D341Med (cell line): ENCODE measurements at regions not wholly inside any gene's neighbourhood (a gene's known extent, or its start where the extent isn't known, plus 50 kb on each side); places are given as distances from the start of the nearest gene placed in this dataset.

Source experiments
- DNase-seq: peaks from one replicate; pipeline ENCODE4 v3.0.0; 2012; ENCODE audit warnings: low spot score

GRCh38 chr14:97723819-97724218 lies 926.6 kb downstream of the VRK1 start:
- DNase-seq, result no peak

DNA sequence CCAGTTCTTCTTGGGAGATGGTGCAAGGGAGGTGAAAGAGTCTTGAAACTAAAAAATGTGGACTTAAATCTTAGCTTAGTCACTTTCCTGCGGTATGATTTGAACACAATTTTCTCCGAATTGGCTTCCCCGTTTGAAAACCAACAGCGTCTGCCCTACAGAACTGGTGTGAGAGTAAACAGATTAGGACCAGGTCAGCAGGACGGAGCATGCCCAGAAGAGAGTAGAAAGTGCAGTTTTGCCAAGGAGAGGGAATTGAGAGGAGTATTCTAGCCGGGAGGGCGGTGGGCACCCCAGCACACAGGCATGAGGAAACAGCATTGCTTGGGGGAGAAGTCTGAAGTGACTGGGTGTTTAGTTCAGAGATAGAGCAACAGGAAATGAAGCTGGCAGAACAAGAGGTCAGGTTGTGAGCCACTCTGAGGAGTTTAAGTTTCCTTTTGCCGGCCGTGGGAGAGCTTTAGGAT lies 927.1 kb downstream of the VRK1 start:
- no peak for DNase-seq

DNA sequence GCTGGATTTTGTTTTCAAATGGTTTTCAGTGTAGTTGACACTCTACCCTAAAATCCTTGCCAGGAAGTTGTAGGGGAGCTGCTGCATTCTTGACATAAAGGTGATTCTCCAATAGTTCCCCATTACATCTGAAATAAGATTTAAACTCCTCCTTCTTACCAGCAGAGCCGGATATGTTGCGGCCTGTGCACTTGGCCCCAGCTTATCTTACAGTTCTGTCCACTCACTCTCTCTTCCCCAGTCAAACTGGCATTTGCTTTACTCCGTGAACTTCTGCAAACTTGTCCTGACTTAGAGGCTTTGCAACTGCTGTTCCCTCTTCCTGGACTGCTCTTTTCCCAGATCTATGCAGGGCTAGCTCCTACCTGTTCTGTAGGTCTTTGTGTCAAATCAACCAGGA lies 929.5 kb downstream of the VRK1 start:
- DNase-seq, result no peak

DNA sequence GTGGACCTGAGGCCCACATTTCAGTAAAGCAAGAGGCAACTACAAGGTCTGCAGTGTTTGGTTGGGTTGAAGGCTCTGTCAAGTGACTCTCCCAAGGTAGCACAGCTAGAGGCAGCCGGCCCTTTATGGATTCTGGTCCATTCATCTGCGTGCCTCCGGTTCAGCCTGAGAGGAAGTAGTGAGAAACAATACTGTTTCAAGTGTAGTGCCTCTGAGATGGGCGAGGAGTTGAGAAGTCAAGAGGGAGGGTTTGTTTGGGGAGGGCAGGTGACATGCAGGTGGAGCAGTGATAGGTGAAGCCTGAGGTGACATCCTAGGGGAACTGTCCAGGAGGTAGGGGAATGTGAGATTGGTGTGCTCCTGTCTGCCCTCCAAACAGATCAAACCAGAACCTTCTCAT lies 933.5 kb downstream of the VRK1 start:
- DNase-seq, result no peak

- DNase-seq, result no peak
Measured at GRCh38 chr14:97731800-97732199, 934.6 kb downstream of the VRK1 start.

GRCh38 chr14:97747316-97747715 lies 950.1 kb downstream of the VRK1 start:
- no peak for DNase-seq

- no peak for DNase-seq
Measured at GRCh38 chr14:97748616-97749015, 951.4 kb downstream of the VRK1 start.

DNA sequence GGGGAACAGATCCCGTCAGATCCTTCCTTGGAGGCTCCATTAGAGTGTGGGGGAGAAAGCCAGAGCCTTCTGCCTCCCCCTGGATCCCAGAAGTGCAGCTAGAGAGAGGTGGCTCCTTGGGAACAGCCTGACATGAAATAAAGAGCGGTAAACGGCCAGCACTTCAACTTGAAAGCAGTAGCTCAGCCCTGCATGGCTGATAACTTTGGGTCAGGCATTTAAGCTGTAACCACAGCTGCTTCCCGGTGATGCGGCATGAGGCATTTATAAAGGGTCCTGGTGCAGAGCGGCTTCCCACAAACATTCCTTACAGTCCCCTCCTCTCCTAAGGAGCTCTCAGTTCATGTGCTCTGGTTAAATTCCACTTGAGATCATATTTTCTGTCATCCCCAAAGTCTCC lies 960.3 kb downstream of the VRK1 start:
- DNase-seq, result no peak

DNA sequence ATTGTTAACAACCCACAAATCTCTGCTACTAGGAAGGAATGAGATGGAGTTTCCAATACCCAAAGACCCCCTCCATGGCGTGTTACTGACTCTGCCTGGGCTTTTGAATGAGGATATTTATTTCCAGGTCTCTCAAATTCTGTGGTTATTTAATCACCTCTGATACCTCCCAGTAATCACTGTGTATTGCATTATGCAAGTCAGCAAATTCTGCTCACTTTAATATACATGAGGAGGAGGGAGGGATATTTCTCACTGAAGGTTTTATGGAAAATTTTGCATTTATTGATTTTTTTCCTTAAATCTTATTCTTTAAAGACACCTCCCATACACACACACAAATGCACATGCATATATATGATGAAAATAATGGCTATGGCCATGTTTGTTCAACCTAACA lies 962.9 kb downstream of the VRK1 start:
- no peak for DNase-seq

- no peak for DNase-seq
Measured at GRCh38 chr14:97762386-97762785, 965.2 kb downstream of the VRK1 start.

DNA sequence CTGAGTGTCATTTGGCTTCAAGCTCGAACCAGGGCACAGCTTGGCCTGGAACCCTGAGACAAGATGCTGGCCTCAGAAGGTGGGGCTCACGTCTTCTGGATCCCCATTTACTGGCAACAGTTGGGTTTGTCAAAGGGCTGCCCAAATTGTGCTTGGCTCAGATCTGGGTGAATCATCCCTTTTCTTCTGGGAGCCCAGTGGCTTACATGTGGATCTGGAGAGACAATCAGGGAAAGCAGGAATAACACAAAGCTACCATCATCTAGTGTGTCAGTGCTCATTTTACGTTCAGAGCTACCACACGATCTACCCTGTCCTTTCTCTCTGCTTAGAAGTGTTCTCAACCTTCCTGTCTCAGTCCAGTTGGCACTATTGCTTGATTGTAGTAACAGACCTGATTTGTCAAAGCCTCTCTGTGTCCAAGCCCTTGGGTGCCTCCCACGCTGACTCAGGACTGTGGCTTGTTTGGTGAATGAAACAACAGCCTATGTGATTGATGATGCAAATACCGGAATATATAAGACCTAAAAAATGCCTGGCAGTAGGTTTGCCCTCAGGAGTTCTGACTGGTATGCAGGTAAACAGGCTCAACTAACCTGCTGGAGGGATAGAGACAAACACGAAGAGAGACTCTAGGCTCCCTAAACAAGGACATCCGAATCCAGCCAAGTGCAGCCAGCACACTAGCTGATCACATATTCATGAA lies 974.3 kb downstream of the VRK1 start:
- no peak for DNase-seq

DNA sequence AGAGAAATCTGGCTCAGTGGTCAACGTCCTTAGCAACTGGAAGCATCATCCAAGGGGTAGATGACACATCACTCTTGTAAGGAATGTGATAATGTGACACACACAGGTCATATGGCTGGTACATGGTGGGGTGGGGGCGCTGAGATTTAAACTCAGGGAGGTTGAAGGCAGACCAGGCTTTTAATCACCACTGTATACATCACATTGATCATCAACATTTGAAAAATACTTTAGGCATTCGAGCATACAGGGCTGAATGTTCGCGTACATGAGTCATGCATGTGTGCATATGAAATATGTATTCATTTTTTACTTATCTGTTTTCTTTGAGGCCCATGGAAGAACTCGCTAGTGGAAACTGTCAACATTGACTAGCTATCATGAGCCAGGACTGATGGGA lies 976.4 kb downstream of the VRK1 start:
- no peak for DNase-seq

GRCh38 chr14:97776890-97777558 lies 979.8 kb downstream of the VRK1 start:
- DNase-seq, result no peak

- no peak for DNase-seq
Measured at GRCh38 chr14:97777622-97778355, 980.6 kb downstream of the VRK1 start.

- no peak for DNase-seq
Measured at GRCh38 chr14:97779140-97779539, 982.0 kb downstream of the VRK1 start.

- DNase-seq, result no peak
Measured at GRCh38 chr14:97780804-97781203, 983.6 kb downstream of the VRK1 start.

GRCh38 chr14:97781961-97782360 lies 984.8 kb downstream of the VRK1 start:
- DNase-seq, result no peak

DNA sequence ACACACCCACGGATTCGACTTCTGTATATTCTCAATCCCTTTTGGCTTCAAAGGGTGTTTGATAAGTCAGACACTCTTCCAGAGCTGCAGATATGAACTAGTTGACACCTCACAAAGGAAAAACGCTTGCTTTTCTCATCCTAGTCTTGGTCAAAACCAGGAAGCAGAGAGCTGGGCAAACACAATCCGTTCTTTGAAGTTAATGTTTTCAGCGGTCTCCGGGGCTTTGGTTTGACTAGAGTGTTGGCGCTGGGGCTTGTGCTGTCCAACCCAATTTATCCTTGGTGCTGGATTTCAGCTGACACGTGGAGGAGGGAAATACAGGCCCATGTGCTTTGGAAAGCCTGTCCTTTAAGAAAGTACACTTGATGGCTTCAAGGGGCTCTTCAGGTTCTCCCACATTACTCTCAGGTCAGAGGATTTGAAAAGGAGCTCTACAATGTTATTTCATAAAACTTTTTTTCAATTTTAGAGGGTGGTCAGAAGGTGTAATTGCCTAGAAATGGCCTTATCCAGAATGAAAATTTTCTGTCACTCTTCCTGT lies 985.8 kb downstream of the VRK1 start:
- no peak for DNase-seq

DNA sequence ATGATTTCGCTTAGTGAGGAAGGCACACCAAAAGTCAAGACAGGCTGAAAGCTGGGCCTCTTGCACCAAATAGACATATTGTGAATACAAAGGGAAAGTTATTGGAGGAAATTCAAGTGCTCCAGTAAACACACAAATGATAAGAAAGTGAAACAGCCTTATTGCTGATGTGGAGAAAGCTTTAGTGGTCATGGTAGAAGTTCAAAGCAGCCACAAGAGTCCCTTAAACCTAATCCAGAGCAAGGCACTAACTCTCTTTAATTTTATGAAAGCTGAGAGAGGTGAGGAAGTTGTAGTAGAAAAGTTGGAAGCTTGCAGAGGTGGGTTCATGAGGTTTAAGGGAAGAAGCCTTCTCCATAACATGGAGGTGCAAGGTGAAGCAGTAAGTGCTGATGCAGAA lies 988.3 kb downstream of the VRK1 start:
- DNase-seq, result no peak

DNA sequence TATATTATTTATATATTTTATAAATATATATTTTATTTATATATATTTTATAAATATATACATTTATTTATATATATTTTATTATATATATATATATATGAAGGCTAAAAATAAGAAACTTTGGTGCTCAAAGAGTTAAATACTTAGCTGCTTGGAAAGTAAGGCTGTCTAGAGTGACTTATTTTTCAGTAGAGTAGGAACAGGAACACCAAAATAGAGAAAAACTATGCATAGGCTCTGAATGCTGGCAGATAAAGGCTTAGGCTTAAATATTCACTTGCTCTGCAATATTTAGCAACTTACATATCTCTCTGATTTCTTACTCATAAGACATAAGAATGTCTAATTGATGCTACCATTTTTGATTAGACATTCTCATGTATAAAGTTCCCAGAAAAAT lies 991.2 kb downstream of the VRK1 start:
- no peak for DNase-seq

DNA sequence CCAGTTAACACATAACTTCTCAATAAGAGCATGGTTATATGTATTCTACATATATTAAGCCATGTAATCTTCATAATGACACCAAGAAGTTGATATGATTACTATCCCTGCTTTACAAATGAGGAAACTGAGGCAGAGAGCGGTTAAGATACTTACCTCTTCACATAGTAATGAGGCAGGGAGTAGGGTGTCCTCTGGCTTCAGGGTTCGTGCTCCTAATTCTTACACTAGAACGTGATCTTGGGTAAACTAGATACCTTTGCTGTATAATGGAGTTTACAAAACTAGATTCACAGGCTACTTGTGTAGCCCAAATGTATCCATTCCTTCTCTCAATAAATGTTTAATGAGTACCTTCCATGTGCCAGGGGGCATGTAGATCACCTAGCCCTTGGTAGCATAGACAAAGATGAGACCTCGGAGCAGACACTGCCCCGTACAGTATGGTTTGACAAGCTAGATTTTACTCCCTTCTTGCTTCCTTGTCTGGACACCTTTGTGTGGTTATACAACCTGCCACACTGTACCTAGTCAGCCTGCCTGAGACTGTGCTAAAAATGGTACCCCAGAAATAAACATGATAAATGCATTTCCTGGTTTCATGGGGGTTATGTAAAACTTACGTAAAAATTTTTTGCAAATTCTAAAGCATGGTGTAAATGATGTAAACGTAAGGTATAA lies 991.8 kb downstream of the VRK1 start:
- DNase-seq, result no peak

DNA sequence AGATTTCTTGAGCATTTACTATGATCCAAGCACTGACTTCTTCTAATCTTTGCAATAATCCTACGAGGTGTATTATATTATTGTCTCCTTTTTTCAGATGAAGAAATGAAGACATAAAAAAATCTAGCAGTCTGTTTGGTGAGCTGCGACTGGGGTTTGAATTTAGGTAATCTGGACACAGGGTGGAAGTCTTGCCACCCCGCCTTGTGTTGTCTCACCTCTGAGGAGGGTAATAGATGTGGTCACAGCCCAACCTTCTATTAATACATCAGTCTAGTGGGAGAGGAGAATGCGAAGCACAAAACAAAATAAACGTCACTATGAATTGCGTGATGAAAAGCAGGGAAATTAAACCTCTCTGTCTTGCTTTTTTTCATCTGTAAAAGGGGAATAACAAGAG lies 993.9 kb downstream of the VRK1 start:
- no peak for DNase-seq
